Vagina (tissue), 2 donors: ENCODE measurements at regions not wholly inside any gene's neighbourhood (a gene's known extent, or its start where the extent isn't known, plus 50 kb on each side); places are given as distances from the start of the nearest gene placed in this dataset.

ENCODE experiments used
- CTCF ChIP-seq, 3 experiments: fragments of 450-650 bp in 2 of 3; fragments of 200-600 bp in 1 of 3; sonication (generic) in 1 of 3; IDR thresholded peaks; one replicate each; pipeline ENCODE4 v1.5.1; 2017 to 2019; ENCODE audit warnings: antibody characterized with exemption in 3 of 3, mild to moderate bottlenecking in 2 of 3, moderate library complexity in 2 of 3
- POLR2A ChIP-seq, 2 donors: fragments of 450-650 bp; IDR thresholded peaks; one replicate each; pipeline ENCODE4 v1.6.1; 2017; ENCODE audit warnings: antibody characterized with exemption in 2 of 2, mild to moderate bottlenecking in 2 of 2, moderate library complexity in 2 of 2
- POLR2AphosphoS5 ChIP-seq, 2 donors: sonication (generic); formaldehyde crosslinking; IDR thresholded peaks; one replicate each; pipeline ENCODE4 v1.9.0; 2017; ENCODE audit warnings: antibody characterized with exemption in 2 of 2, mild to moderate bottlenecking in 2 of 2, low read depth in 1 of 2; ENCODE audit not compliant: insufficient read depth in 1 of 2

- no peak for TF ChIP-seq CTCF (IDR thresholded peaks at IDR 0.05)
- TF ChIP-seq POLR2A (IDR thresholded peaks at IDR 0.05) = no peak
- TF ChIP-seq POLR2AphosphoS5 (IDR thresholded peaks at IDR 0.05; ENCODE audit: insufficient read depth in 1 of 2, low read depth in 1 of 2) = no peak
Measured at GRCh38 chr5:82760856-82761255, 316.3 kb downstream of the TMEM167A start.
